Posterior vena cava (tissue), 2 donors: ENCODE measurements at regions not wholly inside any gene's neighbourhood (a gene's known extent, or its start where the extent isn't known, plus 50 kb on each side); places are given as distances from the start of the nearest gene placed in this dataset.

Experiments
- DNase-seq: peaks from one replicate; pipeline ENCODE4 v3.0.0-alpha.2; 2020; ENCODE audit warnings: low spot score
- intact Hi-C, 2 donors: fragments of 100-400 bp; cut with DNase I; formaldehyde crosslinking; loops; one replicate each; pipeline versions ENCODE4 v1.14.1 to v1.14.2; 2022 to 2023
- donor health status: DM: yes; HTN: yes; CAD: no.
- donor health status: DM: yes; HTN: yes; CAD: no.

- intact Hi-C loops = no loop called here
- no peak for DNase-seq
Measured at GRCh38 chr13:111638233-111638632, 317.8 kb downstream of the TEX29 start.

- no peak for DNase-seq
- intact Hi-C loops = no loop called here
Measured at GRCh38 chr13:111639196-111639705, 318.8 kb downstream of the TEX29 start.

DNA sequence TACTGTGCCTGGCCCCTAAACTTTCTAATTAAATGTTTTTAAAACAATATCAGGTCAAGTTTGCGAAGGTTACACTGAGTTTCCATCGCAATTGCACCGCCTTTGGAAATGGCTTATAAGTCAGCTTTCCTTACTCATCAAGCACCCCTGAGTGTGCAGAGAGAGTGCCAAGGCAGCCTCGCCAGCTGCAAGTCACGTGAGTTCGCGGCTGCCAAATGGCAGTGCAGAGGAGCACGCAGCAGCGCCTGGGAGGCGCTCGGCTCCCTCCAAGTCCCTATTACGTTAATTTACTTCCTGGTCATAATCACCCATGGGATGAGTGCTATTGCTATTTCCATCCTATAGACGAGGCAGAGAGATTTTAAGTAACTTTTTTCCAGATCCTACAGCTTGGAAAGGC, 319.6 kb downstream of the TEX29 start:
- no peak for DNase-seq
- intact Hi-C loops = loop anchor here in 1 of 2 donors (1.0 kb wide), 1 partner anchor 28 kb away; no protein-coding TSS in a partner anchor

DNA sequence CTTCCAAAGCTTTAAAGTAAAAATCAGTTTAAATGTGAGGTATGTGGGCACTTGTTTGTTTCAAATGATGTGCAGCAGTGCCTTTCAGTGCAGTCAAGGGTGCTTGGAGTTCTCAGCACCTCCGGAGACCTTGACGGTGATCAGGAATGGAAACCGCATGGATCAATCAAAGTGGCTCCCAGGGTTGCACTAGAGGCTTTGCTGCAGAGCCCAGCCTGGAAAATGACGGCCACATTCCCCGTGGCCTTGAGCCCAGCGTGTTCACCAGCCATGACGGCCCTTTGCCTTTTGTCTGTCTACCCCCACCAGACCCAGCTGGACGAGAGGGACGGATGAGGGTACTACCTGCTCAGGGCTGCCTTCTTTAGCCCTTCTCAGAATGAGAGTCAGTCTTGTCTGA, 320.0 kb downstream of the TEX29 start:
- intact Hi-C loops = loop anchor here in 1 of 2 donors (1.0 kb wide), 1 partner anchor 28 kb away; no protein-coding TSS in a partner anchor
- DNase-seq = no peak

DNA sequence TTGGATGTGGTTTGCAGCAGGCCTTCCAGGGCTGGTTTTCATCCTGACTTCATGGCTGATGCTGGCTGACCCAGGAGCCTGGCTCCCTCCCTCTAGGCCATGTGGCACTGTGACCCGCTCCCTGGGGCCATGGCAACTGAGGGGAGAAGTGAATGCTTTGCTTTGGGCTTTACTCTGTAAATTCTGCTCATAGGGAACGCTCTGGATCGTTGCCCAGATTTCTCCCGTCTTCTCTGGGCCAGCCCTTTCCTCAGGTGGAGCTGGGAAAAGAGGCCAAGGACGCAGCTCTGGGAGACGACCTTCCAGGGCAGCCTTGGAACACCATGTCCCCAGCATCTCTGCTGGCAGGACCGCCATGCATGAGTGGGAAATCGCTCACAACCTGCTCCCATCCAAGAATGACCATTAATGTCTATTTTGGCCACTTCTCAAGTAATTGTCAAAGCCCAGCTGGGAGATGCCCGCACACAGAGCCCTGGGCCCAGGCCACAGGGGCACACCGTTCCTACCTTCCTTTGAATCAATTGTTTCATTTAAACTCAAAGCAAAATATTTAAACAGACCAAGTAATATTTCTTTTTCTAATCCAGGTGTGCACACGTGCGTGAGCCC, 321.8 kb downstream of the TEX29 start:
- intact Hi-C loops = no loop called here

DNA sequence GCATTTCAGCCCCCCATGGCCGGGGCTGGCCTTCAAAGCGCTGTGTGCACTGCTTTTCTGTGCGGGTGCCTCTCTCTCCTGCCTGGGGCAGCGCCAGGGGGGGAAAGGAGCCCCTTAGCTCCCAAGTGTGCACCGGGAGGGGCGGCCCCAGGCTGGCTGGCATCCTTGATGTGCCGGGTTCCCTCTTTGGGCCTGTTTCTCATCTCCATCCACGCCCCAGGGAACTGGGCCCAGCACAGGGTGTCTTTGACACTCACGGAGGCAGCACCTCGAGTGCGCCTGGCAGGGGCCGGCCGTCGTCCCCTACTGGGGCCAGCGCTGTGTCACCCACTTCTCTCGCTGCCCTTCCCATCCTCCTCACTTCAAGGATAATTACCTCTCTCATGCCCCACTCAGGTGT, 324.3 kb downstream of the TEX29 start:
- intact Hi-C loops = no loop called here
- no peak for DNase-seq

More for the DNA sequence above, 321.8 kb downstream of the TEX29 start:
- no peak for DNase-seq

DNA sequence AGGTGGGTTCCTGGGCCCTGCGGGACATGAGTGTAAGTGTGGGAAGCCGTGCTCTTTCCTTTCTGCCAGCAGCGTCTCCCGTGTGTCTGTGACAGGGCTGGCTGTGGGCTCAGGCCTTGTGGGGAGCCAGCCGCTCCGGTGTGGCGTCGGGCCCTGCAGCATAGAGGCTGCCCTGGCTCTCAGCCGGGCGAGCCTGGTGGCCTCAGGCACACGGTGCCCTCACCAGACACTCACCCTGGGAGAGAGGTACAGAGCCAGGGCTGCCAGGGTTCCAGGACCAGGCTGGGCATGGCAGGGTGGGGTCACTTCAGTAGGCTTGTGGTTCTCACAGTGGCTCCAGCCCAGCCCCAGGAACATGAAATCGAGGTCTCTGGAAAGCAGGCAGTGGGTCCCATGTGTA, 324.8 kb downstream of the TEX29 start:
- DNase-seq = no peak

GRCh38 chr13:111645598-111646455, 325.4 kb downstream of the TEX29 start:
- intact Hi-C loops = no loop called here
- no peak for DNase-seq

More for the DNA sequence above, 324.8 kb downstream of the TEX29 start:
- intact Hi-C loops = no loop called here

GRCh38 chr13:111646456-111646855, 326.0 kb downstream of the TEX29 start:
- intact Hi-C loops = no loop called here
- no peak for DNase-seq

DNA sequence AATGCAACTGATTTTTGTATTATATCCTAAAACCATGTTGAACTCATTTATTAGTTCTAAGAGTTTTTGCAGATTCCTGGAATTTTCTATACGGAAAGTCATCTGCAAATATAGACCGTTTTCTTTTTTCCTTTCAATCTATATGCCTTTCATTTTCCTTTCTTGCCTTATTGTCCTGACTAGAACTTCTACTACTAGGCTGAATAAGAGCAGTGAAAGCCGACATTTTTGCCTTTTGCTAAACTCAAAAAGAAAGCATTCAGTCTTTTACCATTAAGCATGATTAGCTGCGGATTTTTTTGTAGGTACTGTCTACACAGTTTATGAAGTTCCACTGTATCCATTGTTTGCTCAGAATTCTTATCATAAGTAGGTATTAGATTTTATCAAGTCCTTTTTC, 328.4 kb downstream of the TEX29 start:
- intact Hi-C loops = no loop called here
- DNase-seq = no peak

DNA sequence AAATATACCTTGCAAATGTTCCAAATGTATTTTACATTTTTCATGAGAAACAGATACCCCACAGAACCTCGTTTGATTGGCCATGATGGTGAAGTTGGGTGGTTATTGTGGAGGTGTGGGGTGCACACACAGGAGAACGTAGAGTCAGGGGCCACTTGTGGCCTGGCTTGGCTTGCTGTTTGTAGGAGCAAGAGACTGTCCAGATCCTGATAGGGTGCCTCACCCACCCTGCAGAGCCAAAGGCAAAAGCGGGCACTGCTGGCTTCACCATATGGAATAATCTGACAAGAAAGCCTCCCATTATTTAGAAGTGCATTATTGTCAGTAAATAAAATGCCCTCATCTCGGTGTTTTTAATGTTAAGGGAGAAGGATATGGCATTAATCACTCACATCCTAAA, 330.2 kb downstream of the TEX29 start:
- DNase-seq = no peak
- intact Hi-C loops = no loop called here

- intact Hi-C loops = no loop called here
- no peak for DNase-seq
Measured at GRCh38 chr13:111652676-111653075, 332.2 kb downstream of the TEX29 start.

DNA sequence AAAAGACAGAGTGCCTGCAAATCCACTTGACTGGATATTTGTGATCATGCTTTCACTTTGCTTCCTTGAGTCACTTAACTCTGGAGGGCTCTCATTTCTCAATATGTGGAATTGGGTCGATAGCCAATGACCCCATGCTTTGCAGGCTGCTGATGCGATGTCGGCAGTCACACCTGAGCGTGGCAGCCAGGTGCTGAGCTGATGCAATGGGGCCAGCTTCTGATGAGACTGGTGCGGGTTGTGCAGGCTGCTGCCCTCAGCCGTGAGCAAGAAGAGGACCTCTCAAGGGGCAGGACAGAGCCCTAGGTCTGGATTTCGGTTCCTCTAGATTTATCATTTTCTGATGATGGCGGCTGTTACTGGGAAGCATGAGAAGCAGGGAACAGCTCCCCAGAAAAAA, 334.1 kb downstream of the TEX29 start:
- no peak for DNase-seq
- intact Hi-C loops = no loop called here

DNA sequence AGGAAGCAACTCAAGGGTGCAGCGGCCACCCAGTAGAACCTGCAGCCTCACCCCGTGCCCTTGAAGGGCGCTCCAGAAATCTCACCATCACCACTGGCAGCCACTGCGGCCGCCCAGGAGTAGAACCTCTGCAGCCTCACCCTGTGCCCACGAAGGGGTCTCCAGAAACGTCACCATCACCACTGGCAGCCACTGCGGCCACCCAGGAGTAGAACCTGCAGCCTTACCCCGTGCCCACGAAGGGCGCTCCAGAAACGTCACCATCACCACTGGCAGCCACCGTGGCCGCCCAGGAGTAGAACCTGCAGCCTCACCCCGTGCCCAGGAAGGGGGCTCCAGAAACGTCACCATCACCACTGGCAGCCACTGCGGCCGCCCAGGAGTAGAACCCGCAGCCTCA, 336.0 kb downstream of the TEX29 start:
- DNase-seq = no peak
- intact Hi-C loops = no loop called here

GRCh38 chr13:111657013-111657412, 336.6 kb downstream of the TEX29 start:
- intact Hi-C loops = no loop called here

DNA sequence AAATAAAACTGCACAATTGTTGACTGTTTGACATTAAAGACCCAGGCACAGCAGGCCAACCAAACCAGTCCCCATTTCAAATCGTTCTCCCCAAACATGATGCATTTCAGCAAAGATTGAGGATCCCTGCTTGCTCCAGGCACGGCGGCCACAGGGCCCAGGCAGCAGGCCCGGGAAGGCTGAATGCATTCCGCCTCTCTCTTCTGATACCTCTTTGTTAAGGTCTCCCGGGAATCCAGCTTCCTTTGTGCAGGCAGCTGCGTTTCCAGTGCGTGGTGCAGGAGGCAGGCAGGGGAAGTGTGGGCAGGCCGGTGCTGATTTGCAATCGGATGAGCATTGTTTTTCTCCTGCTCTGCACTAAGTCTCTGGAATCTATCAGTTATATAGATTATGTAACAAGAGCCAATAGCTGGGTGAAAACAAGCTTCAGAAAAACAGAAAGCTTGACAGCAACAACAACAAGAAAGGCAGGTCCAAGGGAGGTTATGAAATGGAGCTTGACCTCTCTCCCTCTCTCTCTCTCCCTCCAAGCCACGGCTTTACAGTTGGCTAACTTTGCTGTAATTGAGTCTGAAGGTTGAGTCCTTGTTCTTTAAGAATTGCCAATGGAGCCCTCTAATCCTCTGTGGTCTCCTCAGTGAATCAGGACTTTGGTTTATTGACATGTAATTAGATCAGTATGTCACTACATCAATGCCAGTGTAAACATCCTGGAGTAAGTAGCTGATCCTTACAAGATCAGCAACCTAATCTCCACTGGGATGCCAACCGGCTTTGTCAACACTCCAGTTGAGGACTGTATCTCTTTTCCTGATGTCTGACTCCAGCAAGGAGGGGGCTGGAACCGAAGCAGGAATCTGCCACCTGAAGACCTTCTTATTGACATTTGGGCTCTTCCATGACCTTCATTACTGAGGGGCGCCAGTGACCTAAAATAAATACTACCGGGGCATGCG, 338.0 kb downstream of the TEX29 start:
- intact Hi-C loops = no loop called here
- no peak for DNase-seq

More at GRCh38 chr13:111657013-111657412, 336.6 kb downstream of the TEX29 start:
- no peak for DNase-seq

DNA sequence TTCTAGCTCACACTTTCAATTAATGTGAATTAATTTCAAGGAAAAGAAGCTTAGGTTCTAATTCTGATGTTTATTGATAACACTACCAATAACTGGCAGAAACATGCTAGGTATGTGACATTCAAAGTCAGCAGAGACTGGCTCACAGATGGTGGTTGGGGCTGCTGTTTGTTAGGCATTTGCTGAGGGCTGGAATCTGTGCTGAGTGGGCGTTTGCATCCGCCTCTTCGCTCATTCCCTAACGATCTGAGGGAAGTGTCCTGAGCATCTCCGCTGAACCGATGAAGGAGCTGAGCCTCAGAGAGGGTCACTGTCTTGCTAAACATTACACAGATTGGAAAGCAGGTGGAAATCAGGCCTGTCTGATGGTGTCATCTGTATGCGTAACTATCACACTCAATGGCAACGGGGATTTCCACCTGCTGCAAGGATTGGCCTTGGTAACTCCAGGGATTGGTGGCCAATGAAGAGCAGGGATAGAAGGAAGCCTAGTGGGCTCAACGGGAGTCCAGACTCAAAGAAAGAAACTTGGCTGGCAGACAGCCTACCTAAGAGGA, 338.9 kb downstream of the TEX29 start:
- intact Hi-C loops = no loop called here
- peak; percentile 35 for DNase-seq

- DNase-seq = no peak
- intact Hi-C loops = no loop called here
Measured at GRCh38 chr13:111659842-111660241, 339.4 kb downstream of the TEX29 start.

GRCh38 chr13:111661052-111661451, 340.6 kb downstream of the TEX29 start:
- peak; percentile 61 for DNase-seq
- intact Hi-C loops = no loop called here
